GM23338 (cell line): ENCODE measurements at regions not wholly inside any gene's neighbourhood (a gene's known extent, or its start where the extent isn't known, plus 50 kb on each side); places are given as distances from the start of the nearest gene placed in this dataset.

Source experiments
- CREB1 ChIP-seq: fragments of 250-450 bp; sonication (Bioruptor Pico); IDR thresholded peaks from 2 replicates; pipeline ENCODE4 v1.5.0; 2020; ENCODE audit warnings: low read depth, mild to moderate bottlenecking, moderate library complexity
- CTCF ChIP-seq, 2 experiments: fragments of 200-600 bp in 1 of 2; sonication (generic) in 1 of 2; conservative IDR thresholded peaks; 2 replicates each; pipeline versions ENCODE4 v1.5.1 to v1.6.1; 2016 to 2017; ENCODE audit warnings: antibody characterized with exemption in 2 of 2, low read depth in 2 of 2, mild to moderate bottlenecking in 2 of 2, moderate library complexity in 1 of 2
- EZH2 ChIP-seq: fragments of 200-600 bp; sonication (generic); IDR thresholded peaks from one replicate; pipeline ENCODE4 v1.8.0; 2017; ENCODE audit warnings: antibody characterized with exemption, mild to moderate bottlenecking, low read depth; ENCODE audit not compliant: unreplicated experiment
- EZH2phosphoT487 ChIP-seq: fragments of 200-600 bp; sonication (generic); IDR thresholded peaks from one replicate; pipeline ENCODE4 v1.8.1; 2018; ENCODE audit warnings: antibody characterized with exemption; ENCODE audit not compliant: unreplicated experiment
- JUNB ChIP-seq: IDR thresholded peaks from one replicate; pipeline ENCODE4 v1.6.1; 2016; ENCODE audit warnings: antibody characterized with exemption; ENCODE audit not compliant: unreplicated experiment
- NANOG ChIP-seq: IDR thresholded peaks from 2 replicates; pipeline ENCODE4 v1.6.1; 2016; ENCODE audit warnings: antibody characterized with exemption, borderline replicate concordance
- POLR2AphosphoS5 ChIP-seq: IDR thresholded peaks from 2 replicates; pipeline ENCODE4 v1.6.1; 2016; ENCODE audit warnings: antibody characterized with exemption, low read depth
- ZNF114 ChIP-seq: fragments of 250-450 bp; sonication (Bioruptor Pico); IDR thresholded peaks from 2 replicates; pipeline ENCODE4 v1.5.0; 2020; ENCODE audit warnings: mild to moderate bottlenecking, moderate library complexity
- ZNF462 ChIP-seq: fragments of 250-450 bp; sonication (Bioruptor Pico); IDR thresholded peaks from 2 replicates; pipeline ENCODE4 v1.5.0; 2020; ENCODE audit warnings: mild to moderate bottlenecking, moderate library complexity
- TF ChIP-seq, protein P1 (sequence below): IDR thresholded peaks from one replicate; pipeline ENCODE4 v1.6.1; 2018; ENCODE audit warnings: antibody characterized with exemption; ENCODE audit not compliant: unreplicated experiment

GRCh38 chr9:28909526-28909925 lies 1336.2 kb upstream of the C9orf72 start:
- TF ChIP-seq CTCF (conservative IDR thresholded peaks at IDR 0.05; ENCODE audit: low read depth in 2 of 2): no peak
- no peak for TF ChIP-seq POLR2AphosphoS5
- TF ChIP-seq EZH2: no peak
- no peak for TF ChIP-seq CREB1 (CRISPR knock-in tag)
- TF ChIP-seq JUNB: no peak
- TF ChIP-seq ZNF114: no peak
- TF ChIP-seq, protein P1, sequence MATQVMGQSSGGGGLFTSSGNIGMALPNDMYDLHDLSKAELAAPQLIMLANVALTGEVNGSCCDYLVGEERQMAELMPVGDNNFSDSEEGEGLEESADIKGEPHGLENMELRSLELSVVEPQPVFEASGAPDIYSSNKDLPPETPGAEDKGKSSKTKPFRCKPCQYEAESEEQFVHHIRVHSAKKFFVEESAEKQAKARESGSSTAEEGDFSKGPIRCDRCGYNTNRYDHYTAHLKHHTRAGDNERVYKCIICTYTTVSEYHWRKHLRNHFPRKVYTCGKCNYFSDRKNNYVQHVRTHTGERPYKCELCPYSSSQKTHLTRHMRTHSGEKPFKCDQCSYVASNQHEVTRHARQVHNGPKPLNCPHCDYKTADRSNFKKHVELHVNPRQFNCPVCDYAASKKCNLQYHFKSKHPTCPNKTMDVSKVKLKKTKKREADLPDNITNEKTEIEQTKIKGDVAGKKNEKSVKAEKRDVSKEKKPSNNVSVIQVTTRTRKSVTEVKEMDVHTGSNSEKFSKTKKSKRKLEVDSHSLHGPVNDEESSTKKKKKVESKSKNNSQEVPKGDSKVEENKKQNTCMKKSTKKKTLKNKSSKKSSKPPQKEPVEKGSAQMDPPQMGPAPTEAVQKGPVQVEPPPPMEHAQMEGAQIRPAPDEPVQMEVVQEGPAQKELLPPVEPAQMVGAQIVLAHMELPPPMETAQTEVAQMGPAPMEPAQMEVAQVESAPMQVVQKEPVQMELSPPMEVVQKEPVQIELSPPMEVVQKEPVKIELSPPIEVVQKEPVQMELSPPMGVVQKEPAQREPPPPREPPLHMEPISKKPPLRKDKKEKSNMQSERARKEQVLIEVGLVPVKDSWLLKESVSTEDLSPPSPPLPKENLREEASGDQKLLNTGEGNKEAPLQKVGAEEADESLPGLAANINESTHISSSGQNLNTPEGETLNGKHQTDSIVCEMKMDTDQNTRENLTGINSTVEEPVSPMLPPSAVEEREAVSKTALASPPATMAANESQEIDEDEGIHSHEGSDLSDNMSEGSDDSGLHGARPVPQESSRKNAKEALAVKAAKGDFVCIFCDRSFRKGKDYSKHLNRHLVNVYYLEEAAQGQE: no peak
- no peak for TF ChIP-seq EZH2phosphoT487
- TF ChIP-seq ZNF462 (CRISPR knock-in tag): no peak
- TF ChIP-seq NANOG: no peak
